ENCODE measurements at regions not wholly inside any gene's neighbourhood (a gene's known extent, or its start where the extent isn't known, plus 50 kb on each side); places are given as distances from the start of the nearest gene placed in this dataset.

GRCh38 chr2:71824436-71824835 is 323.2 kb downstream of the CYP26B1 start:
- Histone ChIP-seq H3K27ac (ENCODE audit: low read length) (no peak overlapping the region), H4K20me1 (ENCODE audit: insufficient read depth) (no peaks in the 10 kb centered on the region), H3K9me2 (ENCODE audit: insufficient read depth, low read length) (no peaks in the 10 kb centered on the region)

GRCh38 chr2:71823526-71823925 is 324.1 kb downstream of the CYP26B1 start:
- Histone ChIP-seq H3K4me3 (ENCODE audit: low read length) (no peak overlapping the region), H4K20me1 (ENCODE audit: insufficient read depth) (no peaks in the 10 kb centered on the region), H3K27me3 (ENCODE audit: insufficient read depth, low read depth, low read length) (no peaks in the 10 kb centered on the region), H3K4me2 (ENCODE audit: low read length) (no peak overlapping the region), H3K9me3 (ENCODE audit: low read length) (no peaks in the 10 kb centered on the region), H3K9me2 (ENCODE audit: insufficient read depth, low read length) (no peaks in the 10 kb centered on the region), H3K79me2 (replicated peaks; ENCODE audit: insufficient read depth, low read length) (no peaks in the 10 kb centered on the region), H2AFZ (ENCODE audit: low read depth, low read length) (no peak overlapping the region), H3K27ac (ENCODE audit: low read length) (no peak overlapping the region), H3F3A (ENCODE audit: insufficient read depth, low read length, poor library complexity, severe bottlenecking) (no peaks in the 10 kb centered on the region), H3K9ac (ENCODE audit: low read length) (no peak overlapping the region), H3K36me3 (ENCODE audit: insufficient read depth, low read length) (no peaks in the 10 kb centered on the region)
- TF ChIP-seq REST (IDR thresholded peaks at IDR 0.05; ENCODE audit: borderline replicate concordance) = no peak
- TF ChIP-seq EP300 (conservative IDR thresholded peaks at IDR 0.05; ENCODE audit: poor library complexity, severe bottlenecking) = no peak
- no peak for TF ChIP-seq TAF1 (IDR thresholded peaks at IDR 0.05; ENCODE audit: low read depth)
- TF ChIP-seq EZH2 (IDR thresholded peaks at IDR 0.05; ENCODE audit: borderline replicate concordance, insufficient read depth, low read length, poor library complexity, severe bottlenecking) = no peak
- TF ChIP-seq CTCF (IDR thresholded peaks at IDR 0.05; ENCODE audit: poor library complexity, severe bottlenecking) = no peak
- no peak for TF ChIP-seq MXI1 (conservative IDR thresholded peaks at IDR 0.05; ENCODE audit: poor library complexity, severe bottlenecking)
- no peak for TF ChIP-seq RAD21 (conservative IDR thresholded peaks at IDR 0.05)
- TF ChIP-seq SMC3 (conservative IDR thresholded peaks at IDR 0.05; ENCODE audit: poor library complexity) = no peak
- TF ChIP-seq POLR2AphosphoS5 (IDR thresholded peaks at IDR 0.05) = no peak

More at GRCh38 chr2:71824436-71824835, 323.2 kb downstream of the CYP26B1 start:
- Histone ChIP-seq H3K9me3 (ENCODE audit: low read length) (no peaks in the 10 kb centered on the region), H3K9ac (ENCODE audit: low read length) (no peak overlapping the region), H3K4me3 (ENCODE audit: low read length) (no peak overlapping the region), H3K79me2 (replicated peaks; ENCODE audit: insufficient read depth, low read length) (no peaks in the 10 kb centered on the region), H3K36me3 (ENCODE audit: insufficient read depth, low read length) (no peaks in the 10 kb centered on the region), H3K27me3 (ENCODE audit: insufficient read depth, low read depth, low read length) (no peaks in the 10 kb centered on the region), H3K4me2 (ENCODE audit: low read length) (no peak overlapping the region), H2AFZ (ENCODE audit: low read depth, low read length) (no peak overlapping the region), H3F3A (ENCODE audit: insufficient read depth, low read length, poor library complexity, severe bottlenecking) (no peaks in the 10 kb centered on the region)
- TF ChIP-seq EP300 (conservative IDR thresholded peaks at IDR 0.05; ENCODE audit: poor library complexity, severe bottlenecking) = no peak
- no peak for TF ChIP-seq MXI1 (conservative IDR thresholded peaks at IDR 0.05; ENCODE audit: poor library complexity, severe bottlenecking)

GRCh38 chr2:71822463-71822862 is 325.2 kb downstream of the CYP26B1 start:
- Histone ChIP-seq H4K20me1 (ENCODE audit: insufficient read depth) (no peaks in the 10 kb centered on the region), H2AFZ (ENCODE audit: low read depth, low read length) (no peak overlapping the region), H3K9me3 (ENCODE audit: low read length) (no peaks in the 10 kb centered on the region), H3K36me3 (ENCODE audit: insufficient read depth, low read length) (no peaks in the 10 kb centered on the region), H3K79me2 (replicated peaks; ENCODE audit: insufficient read depth, low read length) (no peaks in the 10 kb centered on the region), H3K27me3 (ENCODE audit: insufficient read depth, low read depth, low read length) (no peaks in the 10 kb centered on the region), H3K4me3 (ENCODE audit: low read length) (no peak overlapping the region), H3K9ac (ENCODE audit: low read length) (no peak overlapping the region), H3K9me2 (ENCODE audit: insufficient read depth, low read length) (no peaks in the 10 kb centered on the region), H3K4me2 (ENCODE audit: low read length) (no peak overlapping the region), H3F3A (ENCODE audit: insufficient read depth, low read length, poor library complexity, severe bottlenecking) (no peaks in the 10 kb centered on the region), H3K27ac (ENCODE audit: low read length) (no peak overlapping the region)
- TF ChIP-seq POLR2AphosphoS5 (IDR thresholded peaks at IDR 0.05) = no peak
- TF ChIP-seq EP300 (conservative IDR thresholded peaks at IDR 0.05; ENCODE audit: poor library complexity, severe bottlenecking) = no peak
- TF ChIP-seq MXI1 (conservative IDR thresholded peaks at IDR 0.05; ENCODE audit: poor library complexity, severe bottlenecking) = no peak
- TF ChIP-seq RAD21 (conservative IDR thresholded peaks at IDR 0.05) = no peak
- no peak for TF ChIP-seq SMC3 (conservative IDR thresholded peaks at IDR 0.05; ENCODE audit: poor library complexity)
- no peak for TF ChIP-seq EZH2 (IDR thresholded peaks at IDR 0.05; ENCODE audit: borderline replicate concordance, insufficient read depth, low read length, poor library complexity, severe bottlenecking)
- no peak for TF ChIP-seq TAF1 (IDR thresholded peaks at IDR 0.05; ENCODE audit: low read depth)
- TF ChIP-seq CTCF (IDR thresholded peaks at IDR 0.05; ENCODE audit: poor library complexity, severe bottlenecking) = no peak
- no peak for TF ChIP-seq REST (IDR thresholded peaks at IDR 0.05; ENCODE audit: borderline replicate concordance)

All from neural cell (in vitro differentiated cells).